Mesothelial cell of epicardium (in vitro differentiated cells): ENCODE measurements at regions not wholly inside any gene's neighbourhood (a gene's known extent, or its start where the extent isn't known, plus 50 kb on each side); places are given as distances from the start of the nearest gene placed in this dataset.

Experiments
- DNase-seq, 2 experiments: peaks; one replicate each; pipeline ENCODE4 v3.0.0; 2021; ENCODE audit warnings: low spot score in 2 of 2; ENCODE audit not compliant: unreplicated experiment in 2 of 2
- H3K27ac Mint-ChIP-seq: 2 replicates; pipeline ENCODE4 v1.8.0; 2021; ENCODE audit warnings: mixed read lengths
- H3K27me3 Mint-ChIP-seq: 2 replicates; pipeline ENCODE4 v1.8.0; 2021; ENCODE audit warnings: low read depth, mixed read lengths
- H3K36me3 Mint-ChIP-seq: 2 replicates; pipeline ENCODE4 v1.8.0; 2021; ENCODE audit warnings: mixed read lengths
- H3K4me1 Mint-ChIP-seq: 2 replicates; pipeline ENCODE4 v1.8.0; 2021; ENCODE audit warnings: mixed read lengths
- H3K4me3 Mint-ChIP-seq: 2 replicates; pipeline ENCODE4 v1.8.0; 2021; ENCODE audit warnings: mild to moderate bottlenecking, moderate library complexity, mixed read lengths
- H3K9me3 Mint-ChIP-seq: 2 replicates; pipeline ENCODE4 v1.8.0; 2021; ENCODE audit warnings: mixed read lengths
- CTCF ChIP-seq: fragments of 200-600 bp; sonication (generic); IDR thresholded peaks from one replicate; pipeline ENCODE4 v1.5.0; 2021; ENCODE audit warnings: antibody characterized with exemption; ENCODE audit not compliant: unreplicated experiment

GRCh38 chr11:92455210-92455790 is 230.7 kb downstream of the FAT3 start:
- Mint-ChIP-seq H3K9me3 (no peaks in the 10 kb centered on the region), H3K27ac (no peak overlapping the region), H3K36me3 (no peaks in the 10 kb centered on the region), H3K4me3 (no peak overlapping the region), H3K27me3 (no peaks in the 10 kb centered on the region), H3K4me1 (peaks cover 10% of the 10 kb centered on the region)
- no peak for TF ChIP-seq CTCF
- DNase-seq: no peak

- H3K9me3 Mint-ChIP-seq: no peaks in the 10 kb centered on the region
- H3K27ac Mint-ChIP-seq: no peak overlapping the region
- H3K4me3 Mint-ChIP-seq: no peak overlapping the region
- H3K4me1 Mint-ChIP-seq: peaks cover 10% of the 10 kb centered on the region
- DNase-seq: no peak
- no peaks in the 10 kb centered on the region for H3K36me3 Mint-ChIP-seq
- TF ChIP-seq CTCF: no peak
- H3K27me3 Mint-ChIP-seq: no peaks in the 10 kb centered on the region
These were observed 232.6 kb downstream of the FAT3 start for GRCh38 chr11:92457250-92457649.

GRCh38 chr11:92458486-92458885 is 233.9 kb downstream of the FAT3 start:
- no peaks in the 10 kb centered on the region for H3K9me3 Mint-ChIP-seq
- peaks cover 5% of the 10 kb centered on the region for H3K4me1 Mint-ChIP-seq
- no peak for DNase-seq
- no peak overlapping the region for H3K27ac Mint-ChIP-seq
- H3K27me3 Mint-ChIP-seq: no peaks in the 10 kb centered on the region
- no peaks in the 10 kb centered on the region for H3K36me3 Mint-ChIP-seq
- no peak for TF ChIP-seq CTCF
- H3K4me3 Mint-ChIP-seq: no peak overlapping the region

- no peak for TF ChIP-seq CTCF
- H3K36me3 Mint-ChIP-seq: no peaks in the 10 kb centered on the region
- no peaks in the 10 kb centered on the region for H3K9me3 Mint-ChIP-seq
- no peak overlapping the region for H3K4me3 Mint-ChIP-seq
- peaks cover 9% of the 10 kb centered on the region for H3K4me1 Mint-ChIP-seq
- no peak overlapping the region for H3K27ac Mint-ChIP-seq
- no peaks in the 10 kb centered on the region for H3K27me3 Mint-ChIP-seq
- no peak for DNase-seq
These were observed 235.6 kb downstream of the FAT3 start for GRCh38 chr11:92460213-92460612.

- Mint-ChIP-seq H3K4me1 (peaks cover 9% of the 10 kb centered on the region), H3K4me3 (no peak overlapping the region), H3K27ac (no peak overlapping the region), H3K27me3 (no peaks in the 10 kb centered on the region), H3K9me3 (no peaks in the 10 kb centered on the region), H3K36me3 (no peaks in the 10 kb centered on the region)
- no peak for TF ChIP-seq CTCF
- DNase-seq: no peak
These were observed 236.8 kb downstream of the FAT3 start for GRCh38 chr11:92461447-92461846.

- Mint-ChIP-seq H3K27ac (no peak overlapping the region), H3K4me3 (no peak overlapping the region), H3K9me3 (no peaks in the 10 kb centered on the region), H3K36me3 (no peaks in the 10 kb centered on the region), H3K27me3 (no peaks in the 10 kb centered on the region), H3K4me1 (peaks cover 9% of the 10 kb centered on the region)
- TF ChIP-seq CTCF: no peak
- no peak for DNase-seq
These were observed 238.2 kb downstream of the FAT3 start for GRCh38 chr11:92462821-92463220.
